ENCODE measurements at regions not wholly inside any gene's neighbourhood (a gene's known extent, or its start where the extent isn't known, plus 50 kb on each side); places are given as distances from the start of the nearest gene placed in this dataset.

GRCh38 chr7:121488111-121488650, 92.1 kb upstream of the FAM3C start:
- TF ChIP-seq CTCF (IDR thresholded peaks at IDR 0.05), result no peak
- TF ChIP-seq EZH2phosphoT487 (IDR thresholded peaks at IDR 0.05), result no peak
- no peak for TF ChIP-seq EZH2 (IDR thresholded peaks at IDR 0.05)

All from neural progenitor cell (in vitro differentiated cells).